Stimulated activated CD8-positive, alpha-beta memory T cell treated with anti-CD3 and anti-CD28 coated beads, Interleukin-15, amount 100 ng/mL, for 4 hours (primary cell): ENCODE measurements at regions not wholly inside any gene's neighbourhood (a gene's known extent, or its start where the extent isn't known, plus 50 kb on each side); places are given as distances from the start of the nearest gene placed in this dataset.
"Not testable (repeated sequence)": the region's sequence is repeated elsewhere in the genome, so short reads cannot be mapped to it uniquely, and the experiment has no call there.

ENCODE experiments used
- DNase-seq, 2 donors: peaks; one replicate each; pipeline ENCODE4 v3.0.0-alpha.2; 2020; ENCODE audit warnings: low read depth in 2 of 2

- DNase-seq, result no peak
Measured at GRCh38 chr5:163569284-163569683, 63.9 kb downstream of the MAT2B start.

GRCh38 chr5:163571744-163572143 lies 66.3 kb downstream of the MAT2B start:
- no peak for DNase-seq

- no peak for DNase-seq
Measured at GRCh38 chr5:163574472-163575440, 69.3 kb downstream of the MAT2B start.

- DNase-seq, result no peak
Measured at GRCh38 chr5:163578652-163579051, 73.2 kb downstream of the MAT2B start.

- DNase-seq, result no peak
Measured at GRCh38 chr5:163579729-163580128, 74.3 kb downstream of the MAT2B start.

- DNase-seq, result no peak
Measured at GRCh38 chr5:163580516-163580915, 75.1 kb downstream of the MAT2B start.

GRCh38 chr5:163583491-163584153 lies 78.2 kb downstream of the MAT2B start:
- not testable (repeated sequence) for DNase-seq

GRCh38 chr5:163585206-163585605 lies 79.8 kb downstream of the MAT2B start:
- no peak for DNase-seq

GRCh38 chr5:163586531-163586956 lies 81.1 kb downstream of the MAT2B start:
- no peak for DNase-seq

GRCh38 chr5:163594951-163595350 lies 89.5 kb downstream of the MAT2B start:
- no peak for DNase-seq

GRCh38 chr5:163595932-163596607 lies 90.7 kb downstream of the MAT2B start:
- no peak for DNase-seq

GRCh38 chr5:163596608-163597315 lies 91.3 kb downstream of the MAT2B start:
- DNase-seq, result no peak

GRCh38 chr5:163604013-163604412 lies 98.6 kb downstream of the MAT2B start:
- DNase-seq, result no peak

GRCh38 chr5:163607256-163607655 lies 101.8 kb downstream of the MAT2B start:
- DNase-seq, result no peak

- DNase-seq, result no peak
Measured at GRCh38 chr5:163608621-163609020, 103.2 kb downstream of the MAT2B start.

- no peak for DNase-seq
Measured at GRCh38 chr5:163609910-163610309, 104.5 kb downstream of the MAT2B start.

GRCh38 chr5:163612358-163613149 lies 107.1 kb downstream of the MAT2B start:
- no peak for DNase-seq

- no peak for DNase-seq
Measured at GRCh38 chr5:163613150-163613442, 107.7 kb downstream of the MAT2B start.

GRCh38 chr5:163614787-163615186 lies 109.4 kb downstream of the MAT2B start:
- DNase-seq, result no peak

GRCh38 chr5:163619273-163619934 lies 114.0 kb downstream of the MAT2B start:
- no peak for DNase-seq

GRCh38 chr5:163619951-163620350 lies 114.5 kb downstream of the MAT2B start:
- DNase-seq, result no peak
